IMR-90 (cell line): ENCODE measurements at regions not wholly inside any gene's neighbourhood (a gene's known extent, or its start where the extent isn't known, plus 50 kb on each side); places are given as distances from the start of the nearest gene placed in this dataset.

ENCODE experiments used
- ATAC-seq: fragments of 200-7000 bp; cut with Tn5 transposase; 2 replicates; pipeline ENCODE4 v1.9.1; 2020; ENCODE audit warnings: low read depth, mild to moderate bottlenecking, moderate library complexity
- BruUV-seq: library from RNA; stranded (reverse); fragments of 400-500 nt; replicated peaks from 2 replicates; lab custom pipeline; 2021; lab: Mats Ljungman, UMichigan
- CTCF ChIA-PET: fragments of 300-600 bp; formaldehyde crosslinking; extraction: SDS; loops from one replicate; lab custom pipeline; 2021; ENCODE audit warnings: antibody characterized with exemption; lab: Yijun Ruan, JAX
- POLR2A ChIA-PET: fragments of 300-600 bp; sonication (Branson Sonifier 250); formaldehyde crosslinking; loops from one replicate; lab custom pipeline; 2022; ENCODE audit warnings: antibody characterized with exemption; ENCODE audit not compliant: unreplicated experiment; lab: Charles Lee
- DNase-seq: peaks from one replicate; pipeline ENCODE4 v3.0.0; 2013
- H2AFZ ChIP-seq: replicated peaks from 2 replicates; pipeline ENCODE3; 2013; ENCODE audit warnings: low read length, mild to moderate bottlenecking; ENCODE audit not compliant: poor library complexity
- H2AK5ac ChIP-seq: 2 replicates; pipeline ENCODE4 v1.6.1; 2013; ENCODE audit warnings: low read depth, low read length, inconsistent platforms
- H2AK9ac ChIP-seq: replicated peaks from 2 replicates; pipeline ENCODE3; 2013; ENCODE audit warnings: mild to moderate bottlenecking, low read depth, low read length, moderate library complexity; ENCODE audit not compliant: poor library complexity
- H2BK120ac ChIP-seq: 2 replicates; pipeline ENCODE4 v1.6.1; 2013; ENCODE audit warnings: low read depth, low read length, inconsistent platforms
- H2BK15ac ChIP-seq: 3 replicates; pipeline ENCODE4 v1.6.1; 2013; ENCODE audit warnings: low read depth, low read length, inconsistent platforms
- H2BK20ac ChIP-seq: 2 replicates; pipeline ENCODE4 v1.6.1; 2013; ENCODE audit warnings: low read depth, mild to moderate bottlenecking, inconsistent platforms, low read length, moderate library complexity
- H2BK5ac ChIP-seq: 2 replicates; pipeline ENCODE4 v1.6.1; 2013; ENCODE audit warnings: mild to moderate bottlenecking, low read depth, low read length, inconsistent platforms; ENCODE audit not compliant: poor library complexity, severe bottlenecking
- H3K14ac ChIP-seq: replicated peaks from 2 replicates; pipeline ENCODE4 v1.6.1; 2013; ENCODE audit warnings: low read depth, low read length, inconsistent platforms
- H3K18ac ChIP-seq: 2 replicates; pipeline ENCODE4 v1.6.1; 2013; ENCODE audit warnings: low read depth, low read length, control low read depth
- H3K23ac ChIP-seq: 2 replicates; pipeline ENCODE4 v1.6.1; 2013; ENCODE audit warnings: low read depth, low read length, inconsistent platforms
- H3K27ac ChIP-seq: 2 replicates; pipeline ENCODE4 v1.5.1; 2013; ENCODE audit warnings: mild to moderate bottlenecking, control low read depth, low read length; ENCODE audit not compliant: insufficient read depth
- H3K27me3 ChIP-seq: 2 replicates; pipeline ENCODE4 v1.6.1; 2013; ENCODE audit warnings: low read length; ENCODE audit not compliant: control insufficient read depth, insufficient read depth
- H3K36me3 ChIP-seq: 2 replicates; pipeline ENCODE4 v1.6.1; 2013; ENCODE audit warnings: low read length, mixed read lengths; ENCODE audit not compliant: control insufficient read depth, insufficient read depth
- H3K4ac ChIP-seq: 2 replicates; pipeline ENCODE4 v1.6.1; 2013; ENCODE audit warnings: low read depth, low read length, inconsistent platforms
- H3K4me1 ChIP-seq: 2 replicates; pipeline ENCODE4 v1.6.1; 2013; ENCODE audit warnings: low read length, mixed read lengths; ENCODE audit not compliant: control insufficient read depth, insufficient read depth
- H3K4me2 ChIP-seq: 2 replicates; pipeline ENCODE4 v1.6.1; 2013; ENCODE audit warnings: low read depth, mild to moderate bottlenecking, control low read depth, low read length, moderate library complexity
- H3K4me3 ChIP-seq: 2 replicates; pipeline ENCODE4 v1.5.1; 2013; ENCODE audit warnings: low read depth, mild to moderate bottlenecking, control low read depth, low read length, moderate library complexity; ENCODE audit not compliant: insufficient read depth
- H3K56ac ChIP-seq: 2 replicates; pipeline ENCODE4 v1.6.1; 2013; ENCODE audit warnings: low read length, inconsistent platforms; ENCODE audit not compliant: insufficient read depth; ENCODE audit errors: extremely low read depth
- H3K79me1 ChIP-seq, 2 experiments: 2 replicates each; pipeline ENCODE4 v1.6.1; 2013; ENCODE audit warnings: low read length in 2 of 2, inconsistent platforms in 1 of 2, low read depth in 1 of 2
- H3K9ac ChIP-seq: 2 replicates; pipeline ENCODE4 v1.6.1; 2013; ENCODE audit warnings: low read depth, low read length, control low read depth
- H3K9me1 ChIP-seq: 2 replicates; pipeline ENCODE4 v1.6.1; 2013; ENCODE audit warnings: low read length, inconsistent platforms; ENCODE audit not compliant: insufficient read depth
- H3K9me3 ChIP-seq: 2 replicates; pipeline ENCODE4 v1.6.1; 2013; ENCODE audit warnings: low read length; ENCODE audit not compliant: control insufficient read depth, insufficient read depth
- H4K20me1 ChIP-seq: 2 replicates; pipeline ENCODE4 v1.6.1; 2013; ENCODE audit warnings: low read length, inconsistent platforms; ENCODE audit not compliant: insufficient read depth
- H4K5ac ChIP-seq: 2 replicates; pipeline ENCODE4 v1.6.1; 2013; ENCODE audit warnings: mild to moderate bottlenecking, low read depth, low read length, control low read depth
- H4K8ac ChIP-seq, 2 experiments: 2 replicates each; pipeline ENCODE4 v1.6.1; 2013; ENCODE audit warnings: low read depth in 2 of 2, low read length in 2 of 2, control low read depth in 1 of 2, inconsistent platforms in 1 of 2
- H4K91ac ChIP-seq: 2 replicates; pipeline ENCODE4 v1.6.1; 2013; ENCODE audit warnings: low read depth, low read length, inconsistent platforms; ENCODE audit not compliant: insufficient read depth
- FOS ChIP-seq: fragments of 150-350 bp; IDR thresholded peaks from 2 replicates; pipeline ENCODE4 v1.6.1; 2016; ENCODE audit warnings: low read depth, low read length
- NFE2L2 ChIP-seq: fragments of 150-350 bp; IDR thresholded peaks from 2 replicates; pipeline ENCODE4 v1.6.1; 2016; ENCODE audit warnings: low read depth, mild to moderate bottlenecking, low read length
- RFX5 ChIP-seq: IDR thresholded peaks from 2 replicates; pipeline ENCODE4 v1.8.0; 2012; ENCODE audit warnings: low read depth, mild to moderate bottlenecking, low read length, moderate library complexity
- SMC3 ChIP-seq: fragments of 150-350 bp; IDR thresholded peaks from 2 replicates; pipeline ENCODE4 v1.6.1; 2016; ENCODE audit warnings: low read depth, mild to moderate bottlenecking, antibody characterized with exemption, low read length, moderate library complexity
- WGBS, 2 experiments: methylation state at CpG; one replicate each; pipeline versions ENCODE4 v1.1.5 to v1.1.7; 2013; ENCODE audit warnings: missing lambda C conversion rate in 2 of 2; ENCODE audit not compliant: insufficient read length in 1 of 2; ENCODE audit errors: extremely low coverage in 2 of 2; 5-methylcytosine and 5-hydroxymethylcytosine counted together
- dilution Hi-C: fragments of 300-500 bp; cut with HindIII; formaldehyde crosslinking; loops from one replicate; pipeline ENCODE4 v1.14.3; 2018; ENCODE audit warnings: low sequenced_read_pairs; ENCODE audit not compliant: unreplicated experiment
- in situ Hi-C: fragments of 300-500 bp; cut with MboI; formaldehyde crosslinking; loops from 3 replicates; pipeline ENCODE4 v1.14.3; 2019; ENCODE audit warnings: low sequenced_read_pairs, inconsistent platforms, mixed read lengths
- intact Hi-C: fragments of 100-400 bp; cut with micrococcal nuclease; formaldehyde crosslinking; loops from 2 replicates; pipeline ENCODE4 v1.10.0; 2022

GRCh38 chr10:113411456-113411855, 141.4 kb upstream of the HABP2 start:
- CTCF ChIA-PET, result no interaction called here
- in situ Hi-C loops, result no loop called here
- DNase-seq, result no peak

More at GRCh38 chr10:113411456-113411855, 141.4 kb upstream of the HABP2 start:
- H3K4me2 ChIP-seq, result no peak overlapping the region
- no peak overlapping the region for H3K56ac ChIP-seq
- no peak overlapping the region for H4K91ac ChIP-seq
- BruUV-seq, result no TSS peak
- H3K27me3 ChIP-seq, result no peaks in the 10 kb centered on the region
- no peak overlapping the region for H2BK5ac ChIP-seq
- H3K14ac ChIP-seq, result no peak overlapping the region
- H3K27ac ChIP-seq, result no peak overlapping the region
- no peaks in the 10 kb centered on the region for H3K9me1 ChIP-seq
- no peaks in the 10 kb centered on the region for H3K36me3 ChIP-seq
- ATAC-seq, result no peak
- intact Hi-C loops, result no loop called here
- 0% methylated on average over 1 of the region's 5 CpGs; no CpG with 5 or more reads in 1 of the 2 experiments for WGBS, 2 experiments
- no peak overlapping the region for H2BK20ac ChIP-seq
- H2AK5ac ChIP-seq, result no peak overlapping the region
- no peak overlapping the region for H4K5ac ChIP-seq
- dilution Hi-C loops, result no loop called here
- H4K20me1 ChIP-seq, result no peaks in the 10 kb centered on the region
- TF ChIP-seq FOS (no peak), RFX5 (no peak), SMC3 (no peak), NFE2L2 (no peak)
- H3K9ac ChIP-seq, result no peak overlapping the region
- H2AK9ac ChIP-seq, result no peak overlapping the region
- no peak overlapping the region for H3K18ac ChIP-seq
- H3K23ac ChIP-seq, result no peak overlapping the region
- no peak overlapping the region for H3K4me3 ChIP-seq
- no peak overlapping the region for H2AFZ ChIP-seq
- POLR2A ChIA-PET, result no interaction called here
- H3K79me1 ChIP-seq, result no peaks in the 10 kb centered on the region
- H3K4ac ChIP-seq, result no peak overlapping the region
- no peak overlapping the region for H2BK15ac ChIP-seq
- H4K8ac ChIP-seq, result no peak overlapping the region
- H3K4me1 ChIP-seq, result no peaks in the 10 kb centered on the region
- no peak overlapping the region for H2BK120ac ChIP-seq
- H3K9me3 ChIP-seq, result no peaks in the 10 kb centered on the region
